ENCODE measurements at regions not wholly inside any gene's neighbourhood (a gene's known extent, or its start where the extent isn't known, plus 50 kb on each side); places are given as distances from the start of the nearest gene placed in this dataset.

GRCh38 chr15:96524676-96525417 lies 194.3 kb downstream of the NR2F2 start:
- DNase-seq = no peak
- TF ChIP-seq CTCF (IDR thresholded peaks at IDR 0.05) (no peak), POLR2A (IDR thresholded peaks at IDR 0.05) (no peak)
- intact Hi-C loops (cut with DNase I) = no loop called here

GRCh38 chr15:96535148-96535547 lies 204.6 kb downstream of the NR2F2 start:
- Histone ChIP-seq H3K36me3 (no peaks in the 10 kb centered on the region), H3K4me1 (no peaks in the 10 kb centered on the region), H3K27me3 (no peaks in the 10 kb centered on the region), H3K27ac (no peak overlapping the region), H3K9me3 (no peaks in the 10 kb centered on the region), H3K4me3 (replicated peaks in 1 of 3) (no peak overlapping the region)
- DNase-seq = no peak
- TF ChIP-seq CTCF (IDR thresholded peaks at IDR 0.05) (no peak), POLR2A (IDR thresholded peaks at IDR 0.05) (no peak)
- intact Hi-C loops (cut with DNase I) = no loop called here
- WGBS, 2 donors = 76 to 84% methylated on average over 4 of the region's 4 CpGs

More at GRCh38 chr15:96524676-96525417, 194.3 kb downstream of the NR2F2 start:
- 73 to 75% methylated on average over 5 of the region's 5 CpGs for WGBS, 2 donors
- Histone ChIP-seq H3K4me3 (replicated peaks in 1 of 3) (no peak overlapping the region), H3K36me3 (no peaks in the 10 kb centered on the region), H3K27ac (no peak overlapping the region), H3K27me3 (no peaks in the 10 kb centered on the region), H3K4me1 (no peaks in the 10 kb centered on the region), H3K9me3 (no peaks in the 10 kb centered on the region)

- H3K36me3 ChIP-seq = no peaks in the 10 kb centered on the region
- no peaks in the 10 kb centered on the region for H3K9me3 ChIP-seq
- no peak for DNase-seq
- H3K27ac ChIP-seq = no peak overlapping the region
- no peak overlapping the region for H3K4me3 ChIP-seq (replicated peaks in 1 of 3)
- TF ChIP-seq CTCF (IDR thresholded peaks at IDR 0.05) (no peak), POLR2A (IDR thresholded peaks at IDR 0.05) (no peak)
- no peaks in the 10 kb centered on the region for H3K4me1 ChIP-seq
- intact Hi-C loops (cut with DNase I) = no loop called here
- H3K27me3 ChIP-seq = no peaks in the 10 kb centered on the region
- WGBS, 2 donors = 37 to 44% methylated on average over 3 of the region's 3 CpGs
Measured at GRCh38 chr15:96538491-96538890, 208.0 kb downstream of the NR2F2 start.

- H3K4me1 ChIP-seq = no peaks in the 10 kb centered on the region
- TF ChIP-seq POLR2A (IDR thresholded peaks at IDR 0.05) (no peak), CTCF (IDR thresholded peaks at IDR 0.05) (no peak)
- WGBS, 2 donors = 95 to 96% methylated on average over 7 of the region's 7 CpGs
Measured at GRCh38 chr15:96540283-96540682, 209.8 kb downstream of the NR2F2 start.

GRCh38 chr15:96542130-96542770 lies 211.8 kb downstream of the NR2F2 start:
- no peak for DNase-seq
- no peaks in the 10 kb centered on the region for H3K36me3 ChIP-seq
- no peaks in the 10 kb centered on the region for H3K9me3 ChIP-seq
- no peaks in the 10 kb centered on the region for H3K4me1 ChIP-seq
- no peak overlapping the region for H3K27ac ChIP-seq
- intact Hi-C loops (cut with DNase I) = no loop called here
- WGBS, 2 donors = 92 to 97% methylated on average over 4 of the region's 4 CpGs
- no peak for TF ChIP-seq POLR2A (IDR thresholded peaks at IDR 0.05)
- TF ChIP-seq CTCF (IDR thresholded peaks at IDR 0.05) = no peak
- H3K4me3 ChIP-seq (replicated peaks in 1 of 3) = no peak overlapping the region
- H3K27me3 ChIP-seq = no peaks in the 10 kb centered on the region

More at GRCh38 chr15:96540283-96540682, 209.8 kb downstream of the NR2F2 start:
- H3K27ac ChIP-seq = no peak overlapping the region
- no peak overlapping the region for H3K4me3 ChIP-seq (replicated peaks in 1 of 3)
- DNase-seq = no peak
- H3K9me3 ChIP-seq = no peaks in the 10 kb centered on the region
- no peaks in the 10 kb centered on the region for H3K36me3 ChIP-seq
- intact Hi-C loops (cut with DNase I) = no loop called here
- no peaks in the 10 kb centered on the region for H3K27me3 ChIP-seq

Measured in thyroid gland (tissue), 4 donors.